Neuronal stem cell (in vitro differentiated cells): ENCODE measurements at regions not wholly inside any gene's neighbourhood (a gene's known extent, or its start where the extent isn't known, plus 50 kb on each side); places are given as distances from the start of the nearest gene placed in this dataset.

Experiments used
- DNase-seq: peaks from one replicate; pipeline ENCODE4 v3.0.0-alpha.2; 2013; ENCODE audit warnings: low spot score
- H2AFZ ChIP-seq: one replicate; pipeline ENCODE4 v1.6.1; 2013; ENCODE audit warnings: mild to moderate bottlenecking, low read length, inconsistent platforms
- H2AK5ac ChIP-seq: 2 replicates; pipeline ENCODE4 v1.6.1; 2013; ENCODE audit warnings: low read depth, mild to moderate bottlenecking, inconsistent platforms, low read length, moderate library complexity, mixed read lengths
- H2BK120ac ChIP-seq: 2 replicates; pipeline ENCODE4 v1.6.1; 2013; ENCODE audit warnings: low read depth, mild to moderate bottlenecking, inconsistent platforms, low read length, moderate library complexity, mixed read lengths
- H2BK12ac ChIP-seq: one replicate; pipeline ENCODE4 v1.6.1; 2013; ENCODE audit warnings: low read length, inconsistent platforms
- H2BK15ac ChIP-seq: 2 replicates; pipeline ENCODE4 v1.6.1; 2013; ENCODE audit warnings: mild to moderate bottlenecking, low read length, inconsistent platforms, mixed read lengths
- H2BK5ac ChIP-seq: one replicate; pipeline ENCODE4 v1.6.1; 2013; ENCODE audit warnings: inconsistent platforms, mild to moderate bottlenecking, low read length, moderate library complexity
- H3K14ac ChIP-seq: one replicate; pipeline ENCODE4 v1.6.1; 2013; ENCODE audit warnings: low read length, inconsistent platforms
- H3K18ac ChIP-seq: 2 replicates; pipeline ENCODE4 v1.6.1; 2013; ENCODE audit warnings: low read length, inconsistent platforms
- H3K23ac ChIP-seq: 2 replicates; pipeline ENCODE4 v1.6.1; 2013; ENCODE audit warnings: low read depth, mild to moderate bottlenecking, mixed read lengths, low read length, inconsistent platforms; ENCODE audit not compliant: poor library complexity
- H3K27ac ChIP-seq: replicated peaks from 3 replicates; pipeline ENCODE4 v1.5.1; 2013; ENCODE audit warnings: low read length, inconsistent platforms
- H3K27me3 ChIP-seq, 3 experiments: 2 replicates each; pipeline ENCODE4 v1.6.1; 2013; ENCODE audit warnings: low read length in 3 of 3, mild to moderate bottlenecking in 2 of 3, inconsistent platforms in 1 of 3, low read depth in 1 of 3, mixed read lengths in 1 of 3, moderate library complexity in 1 of 3; ENCODE audit not compliant: control insufficient read depth in 3 of 3, insufficient read depth in 3 of 3
- H3K36me3 ChIP-seq, 2 donors: replicated peaks in 1 of 2; 2 replicates each; pipeline ENCODE4 v1.6.1; 2013; ENCODE audit warnings: low read length in 2 of 2; ENCODE audit not compliant: control insufficient read depth in 2 of 2, insufficient read depth in 2 of 2
- H3K4ac ChIP-seq: 2 replicates; pipeline ENCODE4 v1.6.1; 2013; ENCODE audit warnings: inconsistent platforms, mild to moderate bottlenecking, low read length, moderate library complexity
- H3K4me1 ChIP-seq, 2 donors: 1 replicate in 1 of 2; 2 replicates in 1 of 2; pipeline ENCODE4 v1.6.1; 2013; ENCODE audit warnings: low read length in 2 of 2, low read depth in 1 of 2; ENCODE audit not compliant: control insufficient read depth in 2 of 2, insufficient read depth in 1 of 2
- H3K4me2 ChIP-seq: one replicate; pipeline ENCODE4 v1.6.1; 2013; ENCODE audit warnings: mild to moderate bottlenecking, low read length, inconsistent platforms; ENCODE audit not compliant: insufficient read depth, poor library complexity, severe bottlenecking
- H3K4me3 ChIP-seq, 2 donors: 2 replicates each; pipeline ENCODE4 v1.5.1; 2013; ENCODE audit warnings: low read length in 2 of 2, mild to moderate bottlenecking in 2 of 2, inconsistent platforms in 1 of 2, moderate library complexity in 1 of 2
- H3K79me1 ChIP-seq: one replicate; pipeline ENCODE4 v1.6.1; 2013; ENCODE audit warnings: low read depth, mild to moderate bottlenecking, inconsistent platforms, low read length, moderate library complexity
- H3K9ac ChIP-seq: one replicate; pipeline ENCODE4 v1.6.1; 2013; ENCODE audit warnings: mild to moderate bottlenecking, low read depth, low read length, inconsistent platforms; ENCODE audit not compliant: poor library complexity
- H3K9me3 ChIP-seq, 2 donors: replicated peaks in 1 of 2; 2 replicates each; pipeline versions ENCODE3 to v1.6.1; 2013; ENCODE audit warnings: low read length in 2 of 2, mild to moderate bottlenecking in 2 of 2, inconsistent platforms in 1 of 2, low read depth in 1 of 2, mixed read lengths in 1 of 2, moderate library complexity in 1 of 2; ENCODE audit not compliant: control insufficient read depth in 2 of 2, insufficient read depth in 1 of 2
- H4K8ac ChIP-seq: one replicate; pipeline ENCODE4 v1.6.1; 2013; ENCODE audit warnings: low read depth, mild to moderate bottlenecking, inconsistent platforms, low read length, moderate library complexity
- H4K91ac ChIP-seq: one replicate; pipeline ENCODE4 v1.6.1; 2013; ENCODE audit warnings: low read length, low read depth, mild to moderate bottlenecking, inconsistent platforms; ENCODE audit not compliant: poor library complexity
- WGBS, 2 donors: extraction: QIAGEN DNeasy Blood & Tissue Kit; methylation state at CpG; one replicate each; pipeline ENCODE4 v1.1.7; 2013; ENCODE audit warnings: missing lambda C conversion rate in 2 of 2, mixed read lengths in 1 of 2; ENCODE audit not compliant: insufficient read length in 2 of 2, insufficient replicate concordance in 1 of 2; ENCODE audit errors: extremely low coverage in 2 of 2; 5-methylcytosine and 5-hydroxymethylcytosine counted together

DNA sequence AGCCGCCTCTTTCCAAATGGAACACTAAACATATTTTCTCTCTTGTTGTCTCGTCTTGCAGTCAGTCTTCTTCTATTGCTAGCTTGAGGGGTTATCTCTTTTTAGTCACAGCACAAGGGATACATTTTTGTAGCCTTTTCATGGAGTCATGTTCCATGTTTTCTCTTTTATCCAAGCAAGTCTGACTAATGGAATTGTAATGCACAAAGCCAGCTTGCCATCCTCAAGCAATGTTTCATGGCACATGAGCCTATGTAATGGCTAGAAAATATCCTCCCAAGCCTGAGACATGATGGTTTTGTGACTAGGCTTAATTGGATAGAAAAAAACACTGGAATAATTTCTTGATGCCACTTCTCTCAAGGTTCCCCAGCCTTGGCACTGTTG, 414.6 kb upstream of the GOT2 start:
- no peaks in the 10 kb centered on the region for H3K27me3 ChIP-seq
- no peak overlapping the region for H3K14ac ChIP-seq
- H3K79me1 ChIP-seq: no peaks in the 10 kb centered on the region
- H3K23ac ChIP-seq: no peak overlapping the region
- H2AFZ ChIP-seq: no peak overlapping the region
- no peak for DNase-seq
- H2BK12ac ChIP-seq: no peak overlapping the region
- H3K4me2 ChIP-seq: no peak overlapping the region
- H3K4me3 ChIP-seq: no peak overlapping the region
- no peak overlapping the region for H3K18ac ChIP-seq
- no peak overlapping the region for H2BK120ac ChIP-seq
- H3K9ac ChIP-seq: no peak overlapping the region
- H2BK5ac ChIP-seq: no peak overlapping the region
- no peak overlapping the region for H3K4ac ChIP-seq
- H2AK5ac ChIP-seq: no peak overlapping the region
- no peaks in the 10 kb centered on the region for H3K36me3 ChIP-seq
- H3K4me1 ChIP-seq: no peaks in the 10 kb centered on the region
- no peaks in the 10 kb centered on the region for H3K9me3 ChIP-seq
- H3K27ac ChIP-seq: no peak overlapping the region
- H4K8ac ChIP-seq: no peak overlapping the region
- no peak overlapping the region for H4K91ac ChIP-seq
- H2BK15ac ChIP-seq: no peak overlapping the region
- WGBS, 2 donors: no CpG with 5 or more reads among the region's 2 CpGs

DNA sequence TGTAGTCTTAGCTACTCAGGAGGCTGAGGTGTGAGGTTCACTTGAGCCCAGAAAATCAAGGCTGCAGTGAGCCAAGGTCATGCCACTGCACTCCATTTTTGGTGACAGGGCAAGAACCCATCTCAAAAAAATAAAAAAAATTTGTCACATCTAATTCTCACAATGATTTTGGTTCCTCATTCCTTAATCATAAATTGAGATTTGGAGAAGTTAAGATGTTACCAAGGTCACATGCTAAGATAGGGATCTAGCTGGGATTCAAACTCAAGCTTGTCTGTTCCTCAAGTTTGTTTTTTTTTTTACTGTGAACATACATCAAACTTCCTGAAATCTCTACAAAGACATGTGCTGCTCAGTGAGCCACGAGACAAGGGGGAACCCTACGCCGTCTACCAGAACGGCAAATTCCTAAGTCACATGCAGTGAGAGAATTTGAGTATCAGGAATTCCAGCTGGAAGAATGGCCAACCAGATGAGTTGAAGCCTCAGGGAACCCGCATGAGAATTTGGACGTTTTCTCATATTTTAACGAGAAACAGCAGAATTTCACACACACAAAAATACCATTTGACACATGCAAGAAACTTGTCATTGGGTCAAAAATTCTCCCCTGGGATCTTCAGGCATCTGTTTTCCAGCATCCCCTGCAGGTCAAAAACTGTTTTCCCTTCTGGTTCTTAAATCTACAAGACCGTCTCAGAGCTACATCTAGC, 414.1 kb upstream of the GOT2 start:
- Histone ChIP-seq H3K36me3 (no peaks in the 10 kb centered on the region), H2BK5ac (no peak overlapping the region), H2AFZ (no peak overlapping the region), H3K23ac (no peak overlapping the region), H3K9ac (no peak overlapping the region), H3K27me3 (no peaks in the 10 kb centered on the region), H2AK5ac (no peak overlapping the region), H3K27ac (no peak overlapping the region), H4K91ac (no peak overlapping the region), H3K4me3 (no peak overlapping the region), H2BK120ac (no peak overlapping the region), H2BK15ac (no peak overlapping the region), H3K4ac (no peak overlapping the region), H3K79me1 (no peaks in the 10 kb centered on the region), H4K8ac (no peak overlapping the region), H3K18ac (no peak overlapping the region), H3K4me2 (no peak overlapping the region), H3K14ac (no peak overlapping the region), H3K4me1 (no peaks in the 10 kb centered on the region), H2BK12ac (no peak overlapping the region), H3K9me3 (no peaks in the 10 kb centered on the region)
- WGBS, 2 donors: no CpG with 5 or more reads among the region's 8 CpGs
- DNase-seq: no peak

DNA sequence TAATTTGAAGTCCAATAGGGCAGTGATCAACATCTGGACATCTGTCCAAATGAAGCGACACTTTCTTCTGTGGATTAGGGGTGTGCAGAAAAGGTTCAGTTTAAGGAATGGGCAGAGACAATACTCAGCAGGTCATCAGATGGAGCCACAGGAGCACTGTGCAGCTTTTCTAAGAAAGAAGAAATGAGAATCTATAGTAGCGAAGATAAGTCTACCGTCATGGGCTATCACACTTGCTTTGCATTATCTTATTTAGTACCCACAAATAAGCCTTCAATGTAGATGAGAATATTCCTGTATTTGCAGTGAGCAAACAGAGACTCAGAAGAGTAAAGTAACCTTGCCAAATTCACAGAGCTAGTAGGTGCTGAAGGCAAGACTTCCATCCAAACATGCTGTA, 412.0 kb upstream of the GOT2 start:
- WGBS, 2 donors: no CpG with 5 or more reads among the region's 3 CpGs
- Histone ChIP-seq H3K23ac (no peak overlapping the region), H3K27ac (no peak overlapping the region), H3K36me3 (no peaks in the 10 kb centered on the region), H3K79me1 (no peaks in the 10 kb centered on the region), H2BK12ac (no peak overlapping the region), H4K8ac (no peak overlapping the region), H4K91ac (no peak overlapping the region), H2BK5ac (no peak overlapping the region), H3K4ac (no peak overlapping the region), H3K4me3 (no peak overlapping the region), H3K4me1 (no peaks in the 10 kb centered on the region), H2BK120ac (no peak overlapping the region), H3K14ac (no peak overlapping the region), H2AK5ac (no peak overlapping the region), H3K18ac (no peak overlapping the region), H2AFZ (no peak overlapping the region), H2BK15ac (no peak overlapping the region), H3K9ac (no peak overlapping the region), H3K27me3 (no peaks in the 10 kb centered on the region), H3K9me3 (no peaks in the 10 kb centered on the region), H3K4me2 (no peak overlapping the region)
- no peak for DNase-seq

DNA sequence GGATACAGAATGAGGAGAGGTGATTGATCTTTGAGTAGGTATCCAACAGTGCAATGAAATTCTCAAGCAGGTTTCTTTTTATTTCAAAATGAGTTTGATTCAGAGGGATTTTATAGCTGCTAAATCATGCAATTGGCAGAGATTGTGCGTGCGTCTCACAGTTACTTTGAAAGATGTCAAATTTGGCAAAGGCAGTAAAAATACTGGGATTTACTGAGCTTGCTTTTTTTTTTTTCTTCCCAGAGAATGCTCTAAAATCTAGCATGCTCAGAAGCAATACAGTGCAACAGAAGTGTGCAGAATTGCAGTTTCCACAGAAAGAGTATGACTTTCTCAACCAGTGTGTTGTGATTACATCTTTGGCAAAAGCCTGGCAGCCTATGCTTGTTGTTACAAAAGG, 410.7 kb upstream of the GOT2 start:
- H3K79me1 ChIP-seq: no peaks in the 10 kb centered on the region

More for the DNA sequence above, 410.7 kb upstream of the GOT2 start:
- Histone ChIP-seq H3K14ac (no peak overlapping the region), H3K9ac (no peak overlapping the region), H2BK15ac (no peak overlapping the region), H3K27ac (no peak overlapping the region), H4K8ac (no peak overlapping the region), H2BK12ac (no peak overlapping the region), H2AFZ (no peak overlapping the region), H2AK5ac (no peak overlapping the region), H3K4me3 (no peak overlapping the region), H3K4me2 (no peak overlapping the region), H3K4me1 (no peaks in the 10 kb centered on the region), H3K9me3 (no peaks in the 10 kb centered on the region), H2BK5ac (no peak overlapping the region), H3K27me3 (no peaks in the 10 kb centered on the region), H2BK120ac (no peak overlapping the region), H3K4ac (no peak overlapping the region), H4K91ac (no peak overlapping the region), H3K36me3 (no peaks in the 10 kb centered on the region), H3K23ac (no peak overlapping the region), H3K18ac (no peak overlapping the region)
- no peak for DNase-seq
- WGBS, 2 donors: no CpG with 5 or more reads among the region's 2 CpGs
